ENCODE measurements at regions not wholly inside any gene's neighbourhood (a gene's known extent, or its start where the extent isn't known, plus 50 kb on each side); places are given as distances from the start of the nearest gene placed in this dataset.
"Not testable (repeated sequence)": the region's sequence is repeated elsewhere in the genome, so short reads cannot be mapped to it uniquely, and the experiment has no call there.

DNA sequence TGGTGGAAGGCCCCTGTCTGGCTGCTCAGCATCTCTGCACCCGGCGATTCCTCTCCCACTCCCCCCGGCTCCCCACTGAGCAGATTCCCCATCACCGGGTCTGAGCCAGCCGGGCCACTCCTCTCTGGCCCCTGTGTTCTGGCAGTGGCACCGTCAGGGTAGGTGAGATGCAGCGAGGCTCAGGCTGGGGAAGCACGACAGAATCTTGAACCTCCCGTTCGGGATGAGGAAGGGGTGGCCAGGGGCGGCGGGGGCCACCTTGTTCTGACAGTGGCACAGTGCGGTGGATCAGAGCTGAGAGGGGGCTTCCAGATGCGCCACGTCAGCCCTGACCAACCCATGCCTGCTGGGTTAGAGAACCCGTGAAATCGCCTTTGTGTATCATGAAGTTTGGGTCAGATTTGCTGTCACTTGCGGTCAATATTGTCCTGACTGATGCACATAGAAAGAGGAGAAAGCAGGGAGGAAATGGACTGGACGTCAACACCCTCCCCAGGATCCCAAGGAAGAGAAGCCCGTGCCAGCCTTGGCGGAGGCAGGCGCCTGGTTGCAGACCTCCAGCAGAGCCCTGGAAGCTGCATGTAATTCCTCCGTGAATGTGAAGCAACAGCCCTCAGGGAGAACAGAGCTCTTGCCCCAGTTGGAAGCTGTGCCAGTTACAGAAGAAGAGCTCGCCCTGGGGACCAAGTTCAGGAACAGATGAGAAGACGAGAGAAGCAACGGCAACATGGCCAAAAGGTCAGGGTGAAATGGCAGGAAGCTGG, 137.1 kb upstream of the SFSWAP start:
- H3K27me3 ChIP-seq (ENCODE audit: insufficient read depth, poor library complexity, severe bottlenecking), result no peaks in the 10 kb centered on the region
- no peak overlapping the region for H3K4me3 ChIP-seq (replicated peaks; ENCODE audit: insufficient read depth, low read length)
- DNase-seq (ENCODE audit: low read depth in 1 of 2, low spot score in 1 of 2), result no peak
- TF ChIP-seq, protein P1, sequence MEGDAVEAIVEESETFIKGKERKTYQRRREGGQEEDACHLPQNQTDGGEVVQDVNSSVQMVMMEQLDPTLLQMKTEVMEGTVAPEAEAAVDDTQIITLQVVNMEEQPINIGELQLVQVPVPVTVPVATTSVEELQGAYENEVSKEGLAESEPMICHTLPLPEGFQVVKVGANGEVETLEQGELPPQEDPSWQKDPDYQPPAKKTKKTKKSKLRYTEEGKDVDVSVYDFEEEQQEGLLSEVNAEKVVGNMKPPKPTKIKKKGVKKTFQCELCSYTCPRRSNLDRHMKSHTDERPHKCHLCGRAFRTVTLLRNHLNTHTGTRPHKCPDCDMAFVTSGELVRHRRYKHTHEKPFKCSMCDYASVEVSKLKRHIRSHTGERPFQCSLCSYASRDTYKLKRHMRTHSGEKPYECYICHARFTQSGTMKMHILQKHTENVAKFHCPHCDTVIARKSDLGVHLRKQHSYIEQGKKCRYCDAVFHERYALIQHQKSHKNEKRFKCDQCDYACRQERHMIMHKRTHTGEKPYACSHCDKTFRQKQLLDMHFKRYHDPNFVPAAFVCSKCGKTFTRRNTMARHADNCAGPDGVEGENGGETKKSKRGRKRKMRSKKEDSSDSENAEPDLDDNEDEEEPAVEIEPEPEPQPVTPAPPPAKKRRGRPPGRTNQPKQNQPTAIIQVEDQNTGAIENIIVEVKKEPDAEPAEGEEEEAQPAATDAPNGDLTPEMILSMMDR (IDR thresholded peaks at IDR 0.05; ENCODE audit: insufficient read depth, low read length), result no peak
- TF ChIP-seq REST (IDR thresholded peaks at IDR 0.05; ENCODE audit: insufficient replicate concordance, low read depth), result no peak
- TF ChIP-seq GABPA (IDR thresholded peaks at IDR 0.05; ENCODE audit: low read depth), result no peak
- no peak for TF ChIP-seq POLR2AphosphoS5 (IDR thresholded peaks at IDR 0.05; ENCODE audit: low read depth)
- no peak for TF ChIP-seq SPI1 (IDR thresholded peaks at IDR 0.05; ENCODE audit: borderline replicate concordance, low read depth)
- H3K27ac ChIP-seq (replicated peaks), result no peak overlapping the region

- Histone ChIP-seq H3K27ac (replicated peaks) (no peak overlapping the region), H3K4me3 (replicated peaks; ENCODE audit: insufficient read depth, low read length) (no peak overlapping the region), H3K27me3 (ENCODE audit: insufficient read depth, poor library complexity, severe bottlenecking) (no peaks in the 10 kb centered on the region)
- TF ChIP-seq GABPA (IDR thresholded peaks at IDR 0.05; ENCODE audit: low read depth), result no peak
- TF ChIP-seq REST (IDR thresholded peaks at IDR 0.05; ENCODE audit: insufficient replicate concordance, low read depth), result no peak
- no peak for TF ChIP-seq POLR2AphosphoS5 (IDR thresholded peaks at IDR 0.05; ENCODE audit: low read depth)
- TF ChIP-seq SPI1 (IDR thresholded peaks at IDR 0.05; ENCODE audit: borderline replicate concordance, low read depth), result no peak
- TF ChIP-seq, protein P1 (IDR thresholded peaks at IDR 0.05; ENCODE audit: insufficient read depth, low read length), result no peak
- DNase-seq (ENCODE audit: low read depth in 1 of 2, low spot score in 1 of 2), result no peak
These were observed 136.5 kb upstream of the SFSWAP start for GRCh38 chr12:131574395-131574771.

- no peak for DNase-seq (ENCODE audit: low read depth in 1 of 2, low spot score in 1 of 2)
- no peak overlapping the region for H3K4me3 ChIP-seq (replicated peaks; ENCODE audit: insufficient read depth, low read length)
- TF ChIP-seq, protein P1 (IDR thresholded peaks at IDR 0.05; ENCODE audit: insufficient read depth, low read length), result no peak
- TF ChIP-seq GABPA (IDR thresholded peaks at IDR 0.05; ENCODE audit: low read depth), result no peak
- H3K27me3 ChIP-seq (ENCODE audit: insufficient read depth, poor library complexity, severe bottlenecking), result no peaks in the 10 kb centered on the region
- no peak overlapping the region for H3K27ac ChIP-seq (replicated peaks)
These were observed 135.5 kb upstream of the SFSWAP start for GRCh38 chr12:131575371-131575770.

- not testable (repeated sequence) for H3K27me3 ChIP-seq (ENCODE audit: insufficient read depth, poor library complexity, severe bottlenecking); DNase-seq (ENCODE audit: low read depth in 1 of 2, low spot score in 1 of 2); H3K27ac ChIP-seq (replicated peaks); H3K4me3 ChIP-seq (replicated peaks; ENCODE audit: insufficient read depth, low read length)
These were observed 134.2 kb upstream of the SFSWAP start for GRCh38 chr12:131576734-131577133.
